HCT116 (cell line): ENCODE measurements at regions not wholly inside any gene's neighbourhood (a gene's known extent, or its start where the extent isn't known, plus 50 kb on each side); places are given as distances from the start of the nearest gene placed in this dataset.

Source experiments
- ATAC-seq: fragments of 200-7000 bp; cut with Tn5 transposase; 2 replicates; pipeline ENCODE4 v1.9.1; 2020; ENCODE audit warnings: mild to moderate bottlenecking, moderate library complexity
- BruUV-seq: library from RNA; stranded (reverse); fragments of 400-500 nt; replicated peaks from 2 replicates; lab custom pipeline; 2021; lab: Mats Ljungman, UMichigan
- CTCF ChIA-PET: fragments of 300-600 bp; sonication (Branson Sonifier 250); formaldehyde crosslinking; loops from one replicate; lab custom pipeline; 2021; ENCODE audit warnings: antibody characterized with exemption; lab: Charles Lee
- POLR2A ChIA-PET: fragments of 300-600, 350-600 bp; sonication (Branson Sonifier 250); formaldehyde crosslinking; loops from one replicate; lab custom pipeline; 2021; ENCODE audit warnings: antibody characterized with exemption; lab: Charles Lee
- RAD21 ChIA-PET, 2 experiments: fragments of 300-600 bp; sonication (Branson Sonifier 250); formaldehyde crosslinking; loops; one replicate each; lab custom pipeline; 2023; ENCODE audit warnings: low total read pairs in 2 of 2; ENCODE audit not compliant: uncharacterized antibody in 2 of 2, unreplicated experiment in 2 of 2, low non-redundant PET in 1 of 2; lab: Charles Lee
- DNase-seq: peaks from one replicate; pipeline ENCODE4 v3.0.0-alpha.2; 2010; ENCODE audit warnings: low read depth, low spot score
- H2AFZ ChIP-seq: fragments of 200-600 bp; shearing (Covaris generic), sonication (generic); 2 replicates; pipeline ENCODE4 v1.6.1; 2017; ENCODE audit warnings: low read depth, mixed run types, mixed read lengths, antibody characterized with exemption, low read length; ENCODE audit not compliant: poor library complexity, severe bottlenecking
- H3K27ac ChIP-seq: 2 replicates; pipeline ENCODE4 v1.5.1; 2012; ENCODE audit warnings: low read depth, low read length
- H3K27me3 ChIP-seq: fragments of 200-600 bp; sonication (generic); 2 replicates; pipeline ENCODE4 v1.6.1; 2016; ENCODE audit warnings: mixed run types, low read length, mixed read lengths; ENCODE audit not compliant: insufficient read depth
- H3K36me3 ChIP-seq, 2 experiments: fragments of 200-500 bp in 1 of 2; fragments of 200-600 bp in 1 of 2; sonication (Bioruptor generic) in 1 of 2; sonication (generic) in 1 of 2; 2 replicates each; pipeline versions ENCODE4 v1.5.1 to v1.6.1; 2014 to 2016; ENCODE audit warnings: low read length in 2 of 2, inconsistent platforms in 1 of 2, mixed read lengths in 1 of 2, mixed run types in 1 of 2; ENCODE audit not compliant: insufficient read depth in 2 of 2, control insufficient read depth in 1 of 2
- H3K4me1 ChIP-seq, 2 experiments: fragments of 200-600 bp in 1 of 2; sonication (generic) in 1 of 2; 2 replicates each; pipeline versions ENCODE4 v1.5.1 to v1.6.1; 2012 to 2017; ENCODE audit warnings: low read length in 2 of 2, inconsistent platforms in 1 of 2, mild to moderate bottlenecking in 1 of 2, mixed read lengths in 1 of 2, mixed run types in 1 of 2, moderate library complexity in 1 of 2; ENCODE audit not compliant: insufficient read depth in 2 of 2, control insufficient read depth in 1 of 2
- H3K4me2 ChIP-seq: fragments of 200-600 bp; sonication (generic); 2 replicates; pipeline ENCODE4 v1.6.1; 2017; ENCODE audit warnings: mixed run types, low read length, mixed read lengths
- H3K4me3 ChIP-seq, 2 experiments: fragments of 200-600 bp in 1 of 2; sonication (generic) in 1 of 2; replicated peaks in 1 of 2; 2 replicates each; pipeline ENCODE4 v1.5.1; 2011 to 2016; ENCODE audit warnings: low read length in 2 of 2, control low read depth in 1 of 2, low read depth in 1 of 2, mild to moderate bottlenecking in 1 of 2, mixed read lengths in 1 of 2, mixed run types in 1 of 2
- H3K79me2 ChIP-seq: fragments of 200-600 bp; sonication (generic); 2 replicates; pipeline ENCODE4 v1.6.1; 2017; ENCODE audit warnings: mild to moderate bottlenecking, mixed run types, low read length, moderate library complexity, mixed read lengths; ENCODE audit not compliant: insufficient read depth
- H3K9ac ChIP-seq: fragments of 200-600 bp; sonication (generic); 2 replicates; pipeline ENCODE4 v1.6.1; 2016; ENCODE audit warnings: low read length, mixed read lengths
- H3K9me2 ChIP-seq: fragments of 200-600 bp; sonication (generic), shearing (Covaris generic); 2 replicates; pipeline ENCODE4 v1.6.1; 2017; ENCODE audit warnings: mixed run types, mild to moderate bottlenecking, moderate library complexity; ENCODE audit not compliant: insufficient read depth
- H3K9me3 ChIP-seq, 2 experiments: fragments of 200-500 bp in 1 of 2; fragments of 200-600 bp in 1 of 2; sonication (Bioruptor generic) in 1 of 2; sonication (generic) in 1 of 2; 2 replicates each; pipeline ENCODE4 v1.6.1; 2014 to 2017; ENCODE audit warnings: low read length in 2 of 2, mixed read lengths in 2 of 2, inconsistent platforms in 1 of 2, low read depth in 1 of 2, mild to moderate bottlenecking in 1 of 2, mixed run types in 1 of 2, moderate library complexity in 1 of 2; ENCODE audit not compliant: control insufficient read depth in 1 of 2, insufficient read depth in 1 of 2
- H4K20me1 ChIP-seq: fragments of 200-600 bp; sonication (generic), shearing (Covaris generic); 2 replicates; pipeline ENCODE4 v1.6.1; 2017; ENCODE audit warnings: mixed run types, mild to moderate bottlenecking, moderate library complexity; ENCODE audit not compliant: insufficient read depth
- CBX3 ChIP-seq: IDR thresholded peaks from 2 replicates; pipeline ENCODE4 v1.6.1; 2012; ENCODE audit warnings: low read depth
- CEBPB ChIP-seq: IDR thresholded peaks from 2 replicates; pipeline ENCODE4 v1.6.1; 2012; ENCODE audit warnings: low read depth
- ELF1 ChIP-seq: IDR thresholded peaks from 2 replicates; pipeline ENCODE4 v1.6.1; 2012; ENCODE audit warnings: low read depth, borderline replicate concordance
- EZH2phosphoT487 ChIP-seq: fragments of 200-600 bp; IDR thresholded peaks from 2 replicates; pipeline ENCODE4 v1.6.1; 2018; ENCODE audit warnings: antibody characterized with exemption, borderline replicate concordance
- FOSL1 ChIP-seq: IDR thresholded peaks from 2 replicates; pipeline ENCODE4 v1.6.1; 2012; ENCODE audit warnings: low read depth
- RAD21 ChIP-seq: IDR thresholded peaks from 2 replicates; pipeline ENCODE4 v1.6.1; 2012; ENCODE audit warnings: low read depth, mild to moderate bottlenecking
- SIN3A ChIP-seq: IDR thresholded peaks from 2 replicates; pipeline ENCODE4 v1.6.1; 2012; ENCODE audit warnings: low read depth
- SP1 ChIP-seq: IDR thresholded peaks from 2 replicates; pipeline ENCODE4 v1.6.1; 2012; ENCODE audit warnings: low read depth
- SRF ChIP-seq: IDR thresholded peaks from 2 replicates; pipeline ENCODE4 v1.6.1; 2012; ENCODE audit warnings: low read depth
- ZNF274 ChIP-seq: fragments of 200-500 bp; sonication (Bioruptor generic); IDR thresholded peaks from 2 replicates; pipeline ENCODE4 v1.6.1; 2014; ENCODE audit warnings: mild to moderate bottlenecking, low read depth, low read length, inconsistent platforms
- intact Hi-C: fragments of 100-400 bp; cut with micrococcal nuclease; formaldehyde crosslinking; loops from 2 replicates; pipeline ENCODE4 v1.10.0; 2022
- TF ChIP-seq, protein P1 (sequence below): IDR thresholded peaks from 2 replicates; pipeline ENCODE4 v1.6.1; 2012
- TF ChIP-seq, protein P2 (sequence below): IDR thresholded peaks from 2 replicates; pipeline ENCODE4 v1.6.1; 2012; ENCODE audit warnings: low read depth

DNA sequence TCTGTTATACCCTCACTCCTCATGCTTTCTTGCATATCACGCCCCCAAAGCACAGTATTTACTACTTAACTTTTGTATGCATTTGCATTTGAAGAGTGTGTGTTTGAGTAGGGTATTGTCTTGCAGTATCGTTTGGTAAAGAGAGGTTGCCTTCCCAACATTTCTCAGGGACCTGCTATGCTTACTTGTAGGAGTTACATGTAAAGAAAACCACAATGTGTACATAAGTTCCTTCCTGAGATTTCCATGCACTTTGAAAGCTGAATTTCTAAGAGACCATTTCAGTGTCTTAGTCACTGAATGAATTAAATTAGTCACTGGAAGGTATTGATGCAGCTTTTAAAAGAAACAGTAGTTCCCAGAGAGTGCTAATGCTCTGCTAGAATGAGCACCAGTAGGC, 159.3 kb upstream of the LAMA2 start:
- ATAC-seq (no peak), DNase-seq (no peak)
- no peaks in the 10 kb centered on the region for H3K36me3 ChIP-seq
- H3K27me3 ChIP-seq: no peaks in the 10 kb centered on the region
- ChIA-PET RAD21 (no interaction called here), POLR2A (no interaction called here), CTCF (no interaction called here)
- H3K4me3 ChIP-seq: no peak overlapping the region
- no peaks in the 10 kb centered on the region for H3K9me2 ChIP-seq
- H2AFZ ChIP-seq: no peak overlapping the region
- BruUV-seq: no TSS peak
- TF ChIP-seq, protein P1, sequence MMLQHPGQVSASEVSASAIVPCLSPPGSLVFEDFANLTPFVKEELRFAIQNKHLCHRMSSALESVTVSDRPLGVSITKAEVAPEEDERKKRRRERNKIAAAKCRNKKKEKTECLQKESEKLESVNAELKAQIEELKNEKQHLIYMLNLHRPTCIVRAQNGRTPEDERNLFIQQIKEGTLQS: no peak
- no peak for TF ChIP-seq SRF
- TF ChIP-seq CBX3: no peak
- TF ChIP-seq ELF1: no peak
- no peak for TF ChIP-seq FOSL1
- no peak for TF ChIP-seq CEBPB
- TF ChIP-seq SIN3A: no peak
- no peak for TF ChIP-seq SP1
- TF ChIP-seq RAD21: no peak
- no peak for TF ChIP-seq EZH2phosphoT487
- TF ChIP-seq ZNF274: no peak
- TF ChIP-seq, protein P2, sequence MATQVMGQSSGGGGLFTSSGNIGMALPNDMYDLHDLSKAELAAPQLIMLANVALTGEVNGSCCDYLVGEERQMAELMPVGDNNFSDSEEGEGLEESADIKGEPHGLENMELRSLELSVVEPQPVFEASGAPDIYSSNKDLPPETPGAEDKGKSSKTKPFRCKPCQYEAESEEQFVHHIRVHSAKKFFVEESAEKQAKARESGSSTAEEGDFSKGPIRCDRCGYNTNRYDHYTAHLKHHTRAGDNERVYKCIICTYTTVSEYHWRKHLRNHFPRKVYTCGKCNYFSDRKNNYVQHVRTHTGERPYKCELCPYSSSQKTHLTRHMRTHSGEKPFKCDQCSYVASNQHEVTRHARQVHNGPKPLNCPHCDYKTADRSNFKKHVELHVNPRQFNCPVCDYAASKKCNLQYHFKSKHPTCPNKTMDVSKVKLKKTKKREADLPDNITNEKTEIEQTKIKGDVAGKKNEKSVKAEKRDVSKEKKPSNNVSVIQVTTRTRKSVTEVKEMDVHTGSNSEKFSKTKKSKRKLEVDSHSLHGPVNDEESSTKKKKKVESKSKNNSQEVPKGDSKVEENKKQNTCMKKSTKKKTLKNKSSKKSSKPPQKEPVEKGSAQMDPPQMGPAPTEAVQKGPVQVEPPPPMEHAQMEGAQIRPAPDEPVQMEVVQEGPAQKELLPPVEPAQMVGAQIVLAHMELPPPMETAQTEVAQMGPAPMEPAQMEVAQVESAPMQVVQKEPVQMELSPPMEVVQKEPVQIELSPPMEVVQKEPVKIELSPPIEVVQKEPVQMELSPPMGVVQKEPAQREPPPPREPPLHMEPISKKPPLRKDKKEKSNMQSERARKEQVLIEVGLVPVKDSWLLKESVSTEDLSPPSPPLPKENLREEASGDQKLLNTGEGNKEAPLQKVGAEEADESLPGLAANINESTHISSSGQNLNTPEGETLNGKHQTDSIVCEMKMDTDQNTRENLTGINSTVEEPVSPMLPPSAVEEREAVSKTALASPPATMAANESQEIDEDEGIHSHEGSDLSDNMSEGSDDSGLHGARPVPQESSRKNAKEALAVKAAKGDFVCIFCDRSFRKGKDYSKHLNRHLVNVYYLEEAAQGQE: no peak
- no peak overlapping the region for H3K9ac ChIP-seq
- H4K20me1 ChIP-seq: no peaks in the 10 kb centered on the region
- intact Hi-C loops: loop anchor here (10.0 kb wide), 1 partner anchor 1169 kb away; no protein-coding TSS in a partner anchor
- H3K79me2 ChIP-seq: no peaks in the 10 kb centered on the region
- H3K9me3 ChIP-seq: no peaks in the 10 kb centered on the region
- no peaks in the 10 kb centered on the region for H3K4me1 ChIP-seq
- H3K27ac ChIP-seq: no peak overlapping the region
- H3K4me2 ChIP-seq: no peak overlapping the region
